ENCODE measurements at regions not wholly inside any gene's neighbourhood (a gene's known extent, or its start where the extent isn't known, plus 50 kb on each side); places are given as distances from the start of the nearest gene placed in this dataset.

DNA sequence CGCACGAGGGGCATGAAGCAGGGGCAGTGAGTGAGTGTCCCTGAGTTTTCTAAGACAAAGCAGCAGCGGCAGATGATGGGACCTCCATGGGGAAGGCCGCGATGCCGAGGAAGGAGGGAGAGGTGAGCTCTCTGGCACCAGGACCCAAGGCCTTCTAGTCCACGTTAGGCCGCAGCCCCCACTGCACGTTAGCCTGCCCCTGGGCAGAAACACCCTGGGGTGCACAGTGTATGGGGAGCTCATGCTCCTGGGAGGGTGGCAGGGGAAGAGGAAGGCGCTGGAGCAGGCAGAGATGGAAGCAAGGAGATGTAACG lies 97.3 kb upstream of the IKZF1 start:
- TF ChIP-seq CTCF (CRISPR knock-in tag; IDR thresholded peaks at IDR 0.05), result no peak
- TF ChIP-seq ZFP36L2 (CRISPR knock-in tag; IDR thresholded peaks at IDR 0.05), result no peak
- TF ChIP-seq POLR2A (IDR thresholded peaks at IDR 0.05; ENCODE audit: insufficient read depth in 1 of 2, low read depth in 2 of 2, low read length in 2 of 2), result no peak
